ENCODE measurements at regions not wholly inside any gene's neighbourhood (a gene's known extent, or its start where the extent isn't known, plus 50 kb on each side); places are given as distances from the start of the nearest gene placed in this dataset.
"Not testable (repeated sequence)": the region's sequence is repeated elsewhere in the genome, so short reads cannot be mapped to it uniquely, and the experiment has no call there.

- TF ChIP-seq, protein P1, sequence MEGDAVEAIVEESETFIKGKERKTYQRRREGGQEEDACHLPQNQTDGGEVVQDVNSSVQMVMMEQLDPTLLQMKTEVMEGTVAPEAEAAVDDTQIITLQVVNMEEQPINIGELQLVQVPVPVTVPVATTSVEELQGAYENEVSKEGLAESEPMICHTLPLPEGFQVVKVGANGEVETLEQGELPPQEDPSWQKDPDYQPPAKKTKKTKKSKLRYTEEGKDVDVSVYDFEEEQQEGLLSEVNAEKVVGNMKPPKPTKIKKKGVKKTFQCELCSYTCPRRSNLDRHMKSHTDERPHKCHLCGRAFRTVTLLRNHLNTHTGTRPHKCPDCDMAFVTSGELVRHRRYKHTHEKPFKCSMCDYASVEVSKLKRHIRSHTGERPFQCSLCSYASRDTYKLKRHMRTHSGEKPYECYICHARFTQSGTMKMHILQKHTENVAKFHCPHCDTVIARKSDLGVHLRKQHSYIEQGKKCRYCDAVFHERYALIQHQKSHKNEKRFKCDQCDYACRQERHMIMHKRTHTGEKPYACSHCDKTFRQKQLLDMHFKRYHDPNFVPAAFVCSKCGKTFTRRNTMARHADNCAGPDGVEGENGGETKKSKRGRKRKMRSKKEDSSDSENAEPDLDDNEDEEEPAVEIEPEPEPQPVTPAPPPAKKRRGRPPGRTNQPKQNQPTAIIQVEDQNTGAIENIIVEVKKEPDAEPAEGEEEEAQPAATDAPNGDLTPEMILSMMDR (IDR thresholded peaks at IDR 0.05): not testable (repeated sequence)
- not testable (repeated sequence) for TF ChIP-seq POLR2AphosphoS5, POLR2A, EP300 (IDR thresholded peaks at IDR 0.05)
These were observed 983.1 kb downstream of the C4orf33 start for GRCh38 chr4:130079027-130079426.

Measured in gastroesophageal sphincter (tissue), 3 donors.